ENCODE measurements at regions not wholly inside any gene's neighbourhood (a gene's known extent, or its start where the extent isn't known, plus 50 kb on each side); places are given as distances from the start of the nearest gene placed in this dataset.

- peak; percentile 27 for TF ChIP-seq CTCF (IDR thresholded peaks at IDR 0.05; ENCODE audit: poor library complexity)
- no peak for TF ChIP-seq EZH2 (IDR thresholded peaks at IDR 0.05; ENCODE audit: borderline replicate concordance)
- no peak for TF ChIP-seq EZH2phosphoT487 (IDR thresholded peaks at IDR 0.05; ENCODE audit: low read depth, severe bottlenecking, unreplicated experiment)
Observed at GRCh38 chr2:120949027-120949956, 213.6 kb downstream of the GLI2 start.
